Glutamatergic neuron (in vitro differentiated cells): ENCODE measurements at regions not wholly inside any gene's neighbourhood (a gene's known extent, or its start where the extent isn't known, plus 50 kb on each side); places are given as distances from the start of the nearest gene placed in this dataset.

ENCODE experiments used
- DNase-seq: peaks from one replicate; pipeline ENCODE4 v3.0.0; 2022
- H3K27ac Mint-ChIP-seq: one replicate; pipeline ENCODE4 v1.8.0; 2020; ENCODE audit warnings: mild to moderate bottlenecking, mixed read lengths, inconsistent platforms; ENCODE audit not compliant: unreplicated experiment
- H3K27me3 Mint-ChIP-seq: one replicate; pipeline ENCODE4 v1.8.0; 2020; ENCODE audit warnings: mild to moderate bottlenecking, moderate library complexity, mixed read lengths, inconsistent platforms; ENCODE audit not compliant: unreplicated experiment
- H3K36me3 Mint-ChIP-seq: one replicate; pipeline ENCODE4 v1.8.0; 2020; ENCODE audit warnings: mild to moderate bottlenecking, mixed read lengths, inconsistent platforms; ENCODE audit not compliant: unreplicated experiment
- H3K4me1 Mint-ChIP-seq: one replicate; pipeline ENCODE4 v1.8.0; 2020; ENCODE audit warnings: mild to moderate bottlenecking, low read depth, mixed read lengths, inconsistent platforms; ENCODE audit not compliant: unreplicated experiment
- H3K4me3 Mint-ChIP-seq: one replicate; pipeline ENCODE4 v1.8.0; 2020; ENCODE audit warnings: mild to moderate bottlenecking, mixed read lengths, inconsistent platforms; ENCODE audit not compliant: unreplicated experiment
- H3K9me3 Mint-ChIP-seq: one replicate; pipeline ENCODE4 v1.8.0; 2020; ENCODE audit warnings: mild to moderate bottlenecking, moderate library complexity, mixed read lengths, inconsistent platforms; ENCODE audit not compliant: unreplicated experiment
- TF ChIP-seq, protein P1 (sequence below): fragments of 200-600 bp; sonication (generic); IDR thresholded peaks from one replicate; pipeline ENCODE4 v1.5.0; 2021; ENCODE audit not compliant: partially characterized antibody, unreplicated experiment

DNA sequence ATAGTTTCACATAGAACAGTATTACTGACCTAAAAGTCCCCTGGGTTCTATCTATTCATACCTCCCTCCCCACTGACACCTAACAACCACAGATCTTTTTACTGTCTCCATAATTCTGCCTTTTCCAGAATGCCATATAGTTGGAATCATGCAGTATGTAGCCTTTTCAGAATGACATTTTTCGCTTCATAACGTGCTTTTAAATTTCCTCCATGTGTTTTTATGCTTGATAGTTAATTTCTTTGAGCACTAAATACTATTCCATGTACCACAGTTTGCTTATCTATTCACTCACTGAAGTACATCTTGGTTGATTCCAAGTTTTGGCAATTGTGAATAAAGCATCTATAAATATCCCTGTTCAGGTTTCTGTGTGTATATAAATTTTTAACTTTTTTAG lies 77.7 kb upstream of the GPR149 start:
- Mint-ChIP-seq H3K4me3 (no peak overlapping the region), H3K27ac (no peak overlapping the region), H3K4me1 (no peaks in the 10 kb centered on the region)

DNA sequence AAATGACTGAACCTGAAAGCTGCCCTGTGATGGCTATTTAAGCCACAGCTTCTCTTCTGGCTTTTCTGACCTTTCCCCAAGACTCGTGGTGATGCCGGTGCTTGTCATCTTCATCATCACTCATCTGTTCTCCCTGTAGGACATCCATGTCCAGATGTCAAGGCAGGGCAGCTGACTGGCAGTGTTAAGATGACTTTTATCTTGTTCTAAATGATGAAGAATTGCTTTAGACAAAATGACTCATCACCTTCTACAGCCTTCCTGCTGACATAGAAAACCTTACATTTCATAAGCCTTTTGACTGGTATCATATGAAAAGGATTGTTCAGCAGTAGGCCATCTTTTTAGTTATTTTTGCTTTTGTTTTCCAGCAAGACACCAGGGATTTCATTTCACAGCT lies 67.0 kb upstream of the GPR149 start:
- TF ChIP-seq, protein P1, sequence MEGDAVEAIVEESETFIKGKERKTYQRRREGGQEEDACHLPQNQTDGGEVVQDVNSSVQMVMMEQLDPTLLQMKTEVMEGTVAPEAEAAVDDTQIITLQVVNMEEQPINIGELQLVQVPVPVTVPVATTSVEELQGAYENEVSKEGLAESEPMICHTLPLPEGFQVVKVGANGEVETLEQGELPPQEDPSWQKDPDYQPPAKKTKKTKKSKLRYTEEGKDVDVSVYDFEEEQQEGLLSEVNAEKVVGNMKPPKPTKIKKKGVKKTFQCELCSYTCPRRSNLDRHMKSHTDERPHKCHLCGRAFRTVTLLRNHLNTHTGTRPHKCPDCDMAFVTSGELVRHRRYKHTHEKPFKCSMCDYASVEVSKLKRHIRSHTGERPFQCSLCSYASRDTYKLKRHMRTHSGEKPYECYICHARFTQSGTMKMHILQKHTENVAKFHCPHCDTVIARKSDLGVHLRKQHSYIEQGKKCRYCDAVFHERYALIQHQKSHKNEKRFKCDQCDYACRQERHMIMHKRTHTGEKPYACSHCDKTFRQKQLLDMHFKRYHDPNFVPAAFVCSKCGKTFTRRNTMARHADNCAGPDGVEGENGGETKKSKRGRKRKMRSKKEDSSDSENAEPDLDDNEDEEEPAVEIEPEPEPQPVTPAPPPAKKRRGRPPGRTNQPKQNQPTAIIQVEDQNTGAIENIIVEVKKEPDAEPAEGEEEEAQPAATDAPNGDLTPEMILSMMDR = no peak
- Mint-ChIP-seq H3K27ac (no peak overlapping the region), H3K4me3 (no peak overlapping the region), H3K9me3 (peaks cover 2% of the 10 kb centered on the region), H3K36me3 (no peaks in the 10 kb centered on the region), H3K4me1 (peaks cover 6% of the 10 kb centered on the region), H3K27me3 (no peaks in the 10 kb centered on the region)
- no peak for DNase-seq

More for the DNA sequence above, 77.7 kb upstream of the GPR149 start:
- Mint-ChIP-seq H3K9me3 (no peaks in the 10 kb centered on the region), H3K36me3 (no peaks in the 10 kb centered on the region), H3K27me3 (no peaks in the 10 kb centered on the region)
- TF ChIP-seq, protein P1 = no peak
- DNase-seq = no peak

DNA sequence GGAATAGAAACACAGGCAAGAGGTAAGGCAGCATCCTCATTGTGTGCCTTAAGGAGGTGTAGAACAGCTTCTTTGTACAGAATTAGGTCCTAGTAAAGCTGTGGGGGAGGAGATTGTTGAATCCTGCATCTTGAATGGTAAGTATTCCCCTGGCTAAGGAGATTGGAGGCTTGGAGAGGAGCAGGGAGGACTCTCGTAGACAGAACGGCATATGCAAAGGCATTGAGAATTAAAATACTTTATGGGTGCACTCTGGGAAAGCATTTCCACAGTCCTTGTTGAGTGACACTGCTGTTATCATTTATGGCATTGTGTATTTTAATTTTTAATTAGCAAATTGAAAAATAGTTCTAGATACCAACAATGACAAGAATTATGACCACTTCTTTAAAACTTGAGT lies 66.5 kb upstream of the GPR149 start:
- Mint-ChIP-seq H3K36me3 (no peaks in the 10 kb centered on the region), H3K27me3 (no peaks in the 10 kb centered on the region), H3K9me3 (peaks cover 2% of the 10 kb centered on the region), H3K27ac (no peak overlapping the region), H3K4me1 (peaks cover 4% of the 10 kb centered on the region), H3K4me3 (no peak overlapping the region)
- TF ChIP-seq, protein P1 = no peak
- no peak for DNase-seq

DNA sequence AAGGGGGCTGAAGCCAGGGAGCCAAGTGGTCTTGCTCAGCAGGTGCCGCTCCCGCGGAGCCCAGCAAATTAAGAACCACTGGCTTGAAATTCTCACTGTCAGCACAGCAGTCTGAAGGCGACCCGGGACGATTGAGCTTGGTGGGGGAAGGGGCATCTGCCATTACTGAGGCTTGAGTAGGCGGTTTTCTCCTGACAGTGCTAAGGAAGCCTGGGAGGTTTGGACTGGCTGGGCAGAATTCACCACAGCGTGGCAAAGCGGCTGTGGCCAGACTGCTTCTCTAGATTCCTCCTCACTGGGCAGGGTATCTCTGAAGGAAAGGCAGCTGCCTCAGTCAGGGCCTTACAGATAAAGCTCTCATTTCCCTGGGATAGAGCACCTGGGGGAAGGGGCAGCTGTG lies 57.0 kb upstream of the GPR149 start:
- no peaks in the 10 kb centered on the region for H3K4me1 Mint-ChIP-seq
- no peak overlapping the region for H3K27ac Mint-ChIP-seq
- no peak for DNase-seq
- no peaks in the 10 kb centered on the region for H3K36me3 Mint-ChIP-seq
- H3K27me3 Mint-ChIP-seq = no peaks in the 10 kb centered on the region
- H3K9me3 Mint-ChIP-seq = no peaks in the 10 kb centered on the region
- TF ChIP-seq, protein P1 = no peak
- H3K4me3 Mint-ChIP-seq = no peak overlapping the region

DNA sequence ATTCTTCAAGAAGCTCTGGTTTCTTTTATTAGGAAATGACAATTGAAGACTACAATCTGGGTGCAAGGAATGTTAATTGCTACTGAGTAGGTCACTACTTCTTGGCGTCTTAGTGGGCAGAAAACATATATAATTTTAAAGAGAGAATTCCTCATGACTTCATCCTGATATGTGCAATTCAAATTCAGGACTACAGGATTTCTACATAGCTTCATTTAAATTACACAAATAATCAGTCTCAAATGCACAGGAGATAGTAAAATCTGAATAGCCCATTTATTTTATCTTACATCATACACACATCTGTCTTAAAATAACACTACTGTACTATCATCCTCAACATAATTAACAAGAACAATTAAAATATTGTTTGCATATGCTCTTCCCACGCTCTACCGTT lies 52.5 kb upstream of the GPR149 start:
- Mint-ChIP-seq H3K9me3 (no peaks in the 10 kb centered on the region), H3K27ac (no peak overlapping the region), H3K4me1 (no peaks in the 10 kb centered on the region), H3K36me3 (no peaks in the 10 kb centered on the region), H3K4me3 (no peak overlapping the region), H3K27me3 (no peaks in the 10 kb centered on the region)
- TF ChIP-seq, protein P1 = no peak
- no peak for DNase-seq
